ENCODE measurements at regions not wholly inside any gene's neighbourhood (a gene's known extent, or its start where the extent isn't known, plus 50 kb on each side); places are given as distances from the start of the nearest gene placed in this dataset.

DNA sequence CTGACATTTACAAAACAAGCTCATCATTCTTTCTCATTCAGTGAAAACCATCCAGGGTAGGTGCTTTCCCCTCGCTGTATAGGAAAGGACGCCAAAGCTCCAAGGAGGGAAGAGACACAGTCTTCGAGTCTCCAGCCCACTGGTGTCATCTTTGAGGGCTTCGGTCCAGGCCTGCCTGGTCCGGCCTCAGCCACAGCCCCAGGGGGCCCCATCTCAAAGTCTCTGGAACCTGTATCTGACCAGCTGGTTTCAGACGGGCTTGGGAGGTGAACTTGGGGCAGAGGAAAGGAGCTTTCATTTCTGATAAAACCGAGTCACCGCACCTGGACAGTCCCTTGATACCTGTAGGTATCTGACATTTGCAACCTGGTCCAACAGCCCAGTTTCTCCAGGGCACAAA, 229.5 kb upstream of the RTL1 start:
- no peak for TF ChIP-seq GATA2 (IDR thresholded peaks at IDR 0.05; ENCODE audit: low read depth, low read length)
- no peak for TF ChIP-seq GATA3 (IDR thresholded peaks at IDR 0.05; ENCODE audit: low read depth, low read length)
